Muscle layer of colon (tissue), 2 donors: ENCODE measurements at regions not wholly inside any gene's neighbourhood (a gene's known extent, or its start where the extent isn't known, plus 50 kb on each side); places are given as distances from the start of the nearest gene placed in this dataset.
"Not testable (repeated sequence)": the region's sequence is repeated elsewhere in the genome, so short reads cannot be mapped to it uniquely, and the experiment has no call there.

Source experiments
- H3K27ac ChIP-seq: one replicate; pipeline ENCODE4 v1.7.0; 2013; ENCODE audit warnings: low read depth, mild to moderate bottlenecking, low read length, moderate library complexity
- H3K27me3 ChIP-seq, 2 donors: one replicate each; pipeline ENCODE4 v1.7.0; 2013; ENCODE audit warnings: low read length in 2 of 2, mild to moderate bottlenecking in 2 of 2; ENCODE audit not compliant: insufficient read depth in 2 of 2, control insufficient read depth in 1 of 2
- H3K36me3 ChIP-seq: one replicate; pipeline ENCODE4 v1.7.0; 2013; ENCODE audit warnings: mild to moderate bottlenecking, low read length; ENCODE audit not compliant: insufficient read depth
- H3K4me1 ChIP-seq: one replicate; pipeline ENCODE4 v1.7.0; 2013; ENCODE audit warnings: mild to moderate bottlenecking, low read length; ENCODE audit not compliant: insufficient read depth
- H3K4me3 ChIP-seq, 2 donors: one replicate each; pipeline ENCODE4 v1.7.0; 2013; ENCODE audit warnings: low read length in 2 of 2, low read depth in 1 of 2, mild to moderate bottlenecking in 1 of 2, moderate library complexity in 1 of 2
- H3K9ac ChIP-seq: one replicate; pipeline ENCODE4 v1.7.0; 2013; ENCODE audit warnings: low read length
- H3K9me3 ChIP-seq: one replicate; pipeline ENCODE4 v1.7.0; 2013; ENCODE audit warnings: mild to moderate bottlenecking, low read length
- donor health status: abdominal sarcoma.
- donor health status: Adenocarcinoma of cecum.

- Histone ChIP-seq H3K9me3 (no peaks in the 10 kb centered on the region), H3K36me3 (no peaks in the 10 kb centered on the region), H3K9ac (no peak overlapping the region), H3K4me3 (no peak overlapping the region), H3K27ac (no peak overlapping the region), H3K27me3 (no peaks in the 10 kb centered on the region), H3K4me1 (no peaks in the 10 kb centered on the region)
Observed at GRCh38 chr5:58322453-58322852, 137.4 kb downstream of the PLK2 start.

GRCh38 chr5:58318468-58318867 is 141.4 kb downstream of the PLK2 start:
- H3K4me1 ChIP-seq, result no peaks in the 10 kb centered on the region
- H3K4me3 ChIP-seq, result no peak overlapping the region

GRCh38 chr5:58317808-58318207 is 142.1 kb downstream of the PLK2 start:
- H3K9me3 ChIP-seq, result no peaks in the 10 kb centered on the region
- H3K9ac ChIP-seq, result no peak overlapping the region
- no peaks in the 10 kb centered on the region for H3K27me3 ChIP-seq
- H3K4me1 ChIP-seq, result no peaks in the 10 kb centered on the region
- H3K36me3 ChIP-seq, result no peaks in the 10 kb centered on the region
- H3K4me3 ChIP-seq, result no peak overlapping the region
- H3K27ac ChIP-seq, result no peak overlapping the region

More at GRCh38 chr5:58318468-58318867, 141.4 kb downstream of the PLK2 start:
- Histone ChIP-seq H3K27ac (no peak overlapping the region), H3K9ac (no peak overlapping the region), H3K36me3 (no peaks in the 10 kb centered on the region), H3K27me3 (no peaks in the 10 kb centered on the region), H3K9me3 (no peaks in the 10 kb centered on the region)

- H3K4me1 ChIP-seq, result no peaks in the 10 kb centered on the region
- no peak overlapping the region for H3K9ac ChIP-seq
- H3K4me3 ChIP-seq, result no peak overlapping the region
- no peaks in the 10 kb centered on the region for H3K27me3 ChIP-seq
- no peaks in the 10 kb centered on the region for H3K36me3 ChIP-seq
- H3K27ac ChIP-seq, result no peak overlapping the region
- H3K9me3 ChIP-seq, result no peaks in the 10 kb centered on the region
Observed at GRCh38 chr5:58317009-58317408, 142.9 kb downstream of the PLK2 start.

- Histone ChIP-seq H3K9ac (no peak overlapping the region), H3K9me3 (no peaks in the 10 kb centered on the region), H3K4me1 (no peaks in the 10 kb centered on the region), H3K4me3 (no peak overlapping the region), H3K27me3 (no peaks in the 10 kb centered on the region), H3K36me3 (no peaks in the 10 kb centered on the region), H3K27ac (no peak overlapping the region)
Observed at GRCh38 chr5:58315794-58316193, 144.1 kb downstream of the PLK2 start.

GRCh38 chr5:58314356-58315210 is 145.3 kb downstream of the PLK2 start:
- Histone ChIP-seq H3K9me3 (no peaks in the 10 kb centered on the region), H3K4me1 (no peaks in the 10 kb centered on the region), H3K4me3 (no peak overlapping the region), H3K27ac (no peak overlapping the region), H3K9ac (no peak overlapping the region), H3K27me3 (no peaks in the 10 kb centered on the region), H3K36me3 (no peaks in the 10 kb centered on the region)

GRCh38 chr5:58312299-58312698 is 147.6 kb downstream of the PLK2 start:
- H3K4me1 ChIP-seq, result no peaks in the 10 kb centered on the region
- no peak overlapping the region for H3K9ac ChIP-seq
- H3K27ac ChIP-seq, result no peak overlapping the region
- H3K4me3 ChIP-seq, result no peak overlapping the region
- no peaks in the 10 kb centered on the region for H3K36me3 ChIP-seq
- no peaks in the 10 kb centered on the region for H3K9me3 ChIP-seq
- H3K27me3 ChIP-seq, result no peaks in the 10 kb centered on the region

GRCh38 chr5:58311526-58311925 is 148.4 kb downstream of the PLK2 start:
- H3K4me3 ChIP-seq, result no peak overlapping the region
- H3K4me1 ChIP-seq, result no peaks in the 10 kb centered on the region
- no peaks in the 10 kb centered on the region for H3K9me3 ChIP-seq
- H3K9ac ChIP-seq, result no peak overlapping the region
- H3K27ac ChIP-seq, result no peak overlapping the region
- H3K36me3 ChIP-seq, result no peaks in the 10 kb centered on the region
- no peaks in the 10 kb centered on the region for H3K27me3 ChIP-seq

GRCh38 chr5:58308384-58308783 is 151.5 kb downstream of the PLK2 start:
- not testable (repeated sequence) for H3K4me3 ChIP-seq, H3K4me1 ChIP-seq, H3K27ac ChIP-seq, H3K9ac ChIP-seq, H3K9me3 ChIP-seq, H3K27me3 ChIP-seq, H3K36me3 ChIP-seq

- no peaks in the 10 kb centered on the region for H3K36me3 ChIP-seq
- no peak overlapping the region for H3K9ac ChIP-seq
- no peaks in the 10 kb centered on the region for H3K9me3 ChIP-seq
- no peak overlapping the region for H3K27ac ChIP-seq
- H3K27me3 ChIP-seq, result no peaks in the 10 kb centered on the region
- no peak overlapping the region for H3K4me3 ChIP-seq
- H3K4me1 ChIP-seq, result no peaks in the 10 kb centered on the region
Observed at GRCh38 chr5:58300346-58300895, 159.5 kb downstream of the PLK2 start.

- no peak overlapping the region for H3K27ac ChIP-seq
- H3K9me3 ChIP-seq, result no peaks in the 10 kb centered on the region
- no peaks in the 10 kb centered on the region for H3K4me1 ChIP-seq
- no peak overlapping the region for H3K9ac ChIP-seq
- no peaks in the 10 kb centered on the region for H3K36me3 ChIP-seq
- no peaks in the 10 kb centered on the region for H3K27me3 ChIP-seq
- H3K4me3 ChIP-seq, result no peak overlapping the region
Observed at GRCh38 chr5:58299256-58299655, 160.6 kb downstream of the PLK2 start.
